GM18502 (cell line): ENCODE measurements at regions not wholly inside any gene's neighbourhood (a gene's known extent, or its start where the extent isn't known, plus 50 kb on each side); places are given as distances from the start of the nearest gene placed in this dataset.
"Not testable (repeated sequence)": the region's sequence is repeated elsewhere in the genome, so short reads cannot be mapped to it uniquely, and the experiment has no call there.

ENCODE experiments used
- ATAC-seq: cut with Tn5 transposase; IDR thresholded peaks from one replicate; pipeline ENCODE4 v1.9.1; 2021; ENCODE audit warnings: mild to moderate bottlenecking; ENCODE audit not compliant: unreplicated experiment, poor library complexity

- ATAC-seq: no peak
Observed at GRCh38 chr13:90839061-90839460, 508.4 kb upstream of the MIR17HG start.

- no peak for ATAC-seq
Observed at GRCh38 chr13:90846936-90847335, 500.6 kb upstream of the MIR17HG start.

GRCh38 chr13:90853666-90854065 is 493.8 kb upstream of the MIR17HG start:
- ATAC-seq: not testable (repeated sequence)

- ATAC-seq: no peak
Observed at GRCh38 chr13:90857921-90858320, 489.6 kb upstream of the MIR17HG start.

- no peak for ATAC-seq
Observed at GRCh38 chr13:90866006-90866405, 481.5 kb upstream of the MIR17HG start.

GRCh38 chr13:90867336-90867683 is 480.2 kb upstream of the MIR17HG start:
- peak; percentile 99 for ATAC-seq

GRCh38 chr13:90868321-90868920 is 479.1 kb upstream of the MIR17HG start:
- no peak for ATAC-seq

GRCh38 chr13:90869580-90869979 is 477.9 kb upstream of the MIR17HG start:
- ATAC-seq: no peak

GRCh38 chr13:90872491-90873025 is 474.9 kb upstream of the MIR17HG start:
- no peak for ATAC-seq

GRCh38 chr13:90880790-90881189 is 466.7 kb upstream of the MIR17HG start:
- ATAC-seq: no peak

GRCh38 chr13:90882551-90882950 is 464.9 kb upstream of the MIR17HG start:
- ATAC-seq: no peak

- ATAC-seq: no peak
Observed at GRCh38 chr13:90883592-90883991, 463.9 kb upstream of the MIR17HG start.

GRCh38 chr13:90884066-90884465 is 463.4 kb upstream of the MIR17HG start:
- no peak for ATAC-seq

- no peak for ATAC-seq
Observed at GRCh38 chr13:90889906-90890834, 457.3 kb upstream of the MIR17HG start.

- ATAC-seq: no peak
Observed at GRCh38 chr13:90891329-90891728, 456.2 kb upstream of the MIR17HG start.

- not testable (repeated sequence) for ATAC-seq
Observed at GRCh38 chr13:90893199-90893598, 454.3 kb upstream of the MIR17HG start.

- no peak for ATAC-seq
Observed at GRCh38 chr13:90896002-90896401, 451.5 kb upstream of the MIR17HG start.

- ATAC-seq: no peak
Observed at GRCh38 chr13:90898811-90899210, 448.7 kb upstream of the MIR17HG start.

- no peak for ATAC-seq
Observed at GRCh38 chr13:90899416-90899815, 448.1 kb upstream of the MIR17HG start.

GRCh38 chr13:90902255-90902654 is 445.2 kb upstream of the MIR17HG start:
- ATAC-seq: no peak

GRCh38 chr13:90906554-90906953 is 440.9 kb upstream of the MIR17HG start:
- no peak for ATAC-seq
